Mucosa of rectum (tissue), 2 donors: ENCODE measurements at regions not wholly inside any gene's neighbourhood (a gene's known extent, or its start where the extent isn't known, plus 50 kb on each side); places are given as distances from the start of the nearest gene placed in this dataset.
"Not testable (repeated sequence)": the region's sequence is repeated elsewhere in the genome, so short reads cannot be mapped to it uniquely, and the experiment has no call there.

ENCODE experiments used
- H3K27ac ChIP-seq, 2 donors: one replicate each; pipeline ENCODE4 v1.7.0; 2013; ENCODE audit warnings: inconsistent platforms in 2 of 2, low read depth in 2 of 2, low read length in 2 of 2
- H3K27me3 ChIP-seq, 2 donors: one replicate each; pipeline ENCODE4 v1.7.0; 2013; ENCODE audit warnings: low read length in 2 of 2; ENCODE audit not compliant: control insufficient read depth in 2 of 2, insufficient read depth in 2 of 2
- H3K36me3 ChIP-seq, 2 donors: one replicate each; pipeline ENCODE4 v1.7.0; 2013; ENCODE audit warnings: low read length in 2 of 2; ENCODE audit not compliant: control insufficient read depth in 2 of 2, insufficient read depth in 2 of 2
- H3K4me1 ChIP-seq, 2 donors: one replicate each; pipeline ENCODE4 v1.7.0; 2013; ENCODE audit warnings: low read length in 2 of 2, mild to moderate bottlenecking in 1 of 2; ENCODE audit not compliant: control insufficient read depth in 2 of 2, insufficient read depth in 2 of 2
- H3K4me3 ChIP-seq, 2 donors: one replicate each; pipeline ENCODE4 v1.7.0; 2013; ENCODE audit warnings: low read length in 2 of 2
- H3K9ac ChIP-seq, 2 donors: one replicate each; pipeline ENCODE4 v1.7.0; 2013; ENCODE audit warnings: low read length in 2 of 2, low read depth in 1 of 2, mild to moderate bottlenecking in 1 of 2
- H3K9me3 ChIP-seq, 2 donors: one replicate each; pipeline ENCODE4 v1.7.0; 2013; ENCODE audit warnings: low read length in 2 of 2; ENCODE audit not compliant: control insufficient read depth in 2 of 2
- donor health status: healthy.
- donor health status: Normal muscosa, but diverticular disease.

DNA sequence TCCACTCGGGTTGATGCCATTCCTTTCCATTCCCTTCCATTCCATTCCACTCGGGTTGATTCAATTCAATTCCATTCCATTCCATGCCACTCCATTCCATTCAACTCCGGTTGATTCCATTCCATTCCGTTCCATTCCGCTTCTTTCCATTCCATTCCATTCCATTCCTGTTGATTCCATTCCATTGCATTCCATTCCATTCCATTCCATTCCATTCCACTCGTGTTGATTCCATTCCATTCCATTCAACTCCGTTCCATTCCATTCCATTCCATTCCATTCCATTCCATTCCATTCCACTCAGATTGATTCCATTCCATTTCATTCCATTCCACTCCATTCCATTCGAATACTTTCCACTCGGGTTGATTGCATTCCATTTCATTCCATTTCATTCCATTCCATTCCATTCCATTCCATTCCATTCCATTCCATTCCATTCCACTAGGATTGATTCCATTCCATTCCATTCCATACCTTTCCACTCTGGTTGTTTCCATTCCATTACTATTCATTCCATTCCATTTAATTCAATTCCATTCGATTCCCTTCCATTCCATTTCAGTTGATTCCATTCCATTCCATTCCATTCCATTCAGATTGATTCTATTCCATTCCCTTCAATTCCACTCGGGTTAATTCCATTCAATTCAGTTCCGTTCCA lies 1141.8 kb downstream of the RPIA start:
- H3K9me3 ChIP-seq: peaks cover 10 to 44% of the 10 kb centered on the region in 2 donors
- H3K9ac ChIP-seq: no peak overlapping the region
- H3K4me1 ChIP-seq: no peaks in the 10 kb centered on the region
- H3K36me3 ChIP-seq: no peaks in the 10 kb centered on the region
- H3K4me3 ChIP-seq: no peak overlapping the region
- H3K27me3 ChIP-seq: no peaks in the 10 kb centered on the region
- no peak overlapping the region for H3K27ac ChIP-seq

GRCh38 chr2:89833780-89834117 lies 1142.3 kb downstream of the RPIA start:
- Histone ChIP-seq H3K4me1 (no peaks in the 10 kb centered on the region), H3K36me3 (no peaks in the 10 kb centered on the region), H3K4me3 (no peak overlapping the region), H3K27ac (no peak overlapping the region), H3K9me3 (peaks cover 15 to 49% of the 10 kb centered on the region in 2 donors), H3K27me3 (no peaks in the 10 kb centered on the region), H3K9ac (no peak overlapping the region)

DNA sequence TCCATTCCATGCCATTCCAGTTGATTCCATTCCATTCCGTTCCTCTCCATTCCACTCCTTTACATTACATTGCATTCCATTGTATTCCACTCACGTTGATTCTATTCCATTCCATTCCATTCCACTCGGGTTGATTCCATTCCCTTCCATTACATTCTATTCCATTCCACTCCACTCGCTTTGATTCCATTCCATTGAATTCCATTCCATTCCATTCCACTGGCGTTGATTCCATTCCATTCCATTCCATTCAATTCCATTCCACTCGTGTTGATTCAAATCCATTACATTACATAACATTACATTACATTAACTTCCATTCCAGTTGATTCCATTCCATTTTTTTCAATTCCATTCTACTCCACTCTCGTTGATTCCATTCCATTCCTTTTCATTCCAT lies 1142.8 kb downstream of the RPIA start:
- H3K27ac ChIP-seq: no peak overlapping the region
- H3K9me3 ChIP-seq: peaks cover 20 to 53% of the 10 kb centered on the region in 2 donors
- H3K9ac ChIP-seq: no peak overlapping the region
- H3K4me1 ChIP-seq: no peaks in the 10 kb centered on the region
- no peaks in the 10 kb centered on the region for H3K27me3 ChIP-seq
- H3K4me3 ChIP-seq: no peak overlapping the region
- no peaks in the 10 kb centered on the region for H3K36me3 ChIP-seq

- not testable (repeated sequence) for H3K36me3 ChIP-seq, H3K4me1 ChIP-seq, H3K4me3 ChIP-seq, H3K9ac ChIP-seq, H3K27me3 ChIP-seq, H3K27ac ChIP-seq
- H3K9me3 ChIP-seq: peaks cover 24 to 37% of the 10 kb centered on the region in 2 donors
Observed at GRCh38 chr2:89836326-89836725, 1144.9 kb downstream of the RPIA start.

GRCh38 chr2:89837962-89838625 lies 1146.6 kb downstream of the RPIA start:
- Histone ChIP-seq H3K9ac (no peak overlapping the region), H3K4me3 (no peak overlapping the region), H3K9me3 (peaks cover 24 to 29% of the 10 kb centered on the region in 2 donors), H3K27me3 (no peaks in the 10 kb centered on the region), H3K4me1 (no peaks in the 10 kb centered on the region), H3K36me3 (no peaks in the 10 kb centered on the region), H3K27ac (no peak overlapping the region)

DNA sequence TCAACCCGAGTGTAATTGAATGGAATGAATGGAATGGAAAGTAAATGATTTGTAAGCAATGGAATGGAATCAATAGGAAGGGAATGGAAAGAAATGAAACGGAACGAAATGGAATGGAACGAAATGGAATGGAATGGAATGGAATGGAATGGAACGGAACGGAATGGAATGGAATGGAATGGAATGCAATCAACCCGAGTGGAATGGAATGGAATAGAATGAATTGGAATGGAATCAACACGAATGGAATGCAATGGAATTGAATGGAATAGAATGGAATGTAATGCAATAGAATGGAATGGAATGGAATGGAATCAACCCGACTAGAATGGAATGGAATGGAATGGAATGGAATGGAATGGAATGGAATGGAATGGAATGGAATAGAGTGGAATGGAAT lies 1148.7 kb downstream of the RPIA start:
- H3K27ac ChIP-seq, H3K4me3 ChIP-seq, H3K4me1 ChIP-seq, H3K9ac ChIP-seq, H3K36me3 ChIP-seq, H3K27me3 ChIP-seq: not testable (repeated sequence)
- H3K9me3 ChIP-seq: peaks cover 24 to 29% of the 10 kb centered on the region in 2 donors

GRCh38 chr2:89840781-89841475 lies 1149.5 kb downstream of the RPIA start:
- H3K36me3 ChIP-seq, H3K4me3 ChIP-seq, H3K9ac ChIP-seq, H3K4me1 ChIP-seq, H3K27ac ChIP-seq, H3K27me3 ChIP-seq: not testable (repeated sequence)
- H3K9me3 ChIP-seq: peaks cover 24 to 29% of the 10 kb centered on the region in 2 donors

GRCh38 chr2:89841476-89841840 lies 1150.0 kb downstream of the RPIA start:
- no peak overlapping the region for H3K27ac ChIP-seq
- no peaks in the 10 kb centered on the region for H3K4me1 ChIP-seq
- no peaks in the 10 kb centered on the region for H3K27me3 ChIP-seq
- H3K9ac ChIP-seq: no peak overlapping the region
- no peak overlapping the region for H3K4me3 ChIP-seq
- H3K9me3 ChIP-seq: peaks cover 24% of the 10 kb centered on the region in 2 donors
- no peaks in the 10 kb centered on the region for H3K36me3 ChIP-seq

GRCh38 chr2:89842180-89842908 lies 1150.9 kb downstream of the RPIA start:
- no peak overlapping the region for H3K27ac ChIP-seq
- H3K9me3 ChIP-seq: peaks cover 17 to 24% of the 10 kb centered on the region in 2 donors
- no peaks in the 10 kb centered on the region for H3K36me3 ChIP-seq
- no peak overlapping the region for H3K4me3 ChIP-seq
- no peak overlapping the region for H3K9ac ChIP-seq
- H3K27me3 ChIP-seq: no peaks in the 10 kb centered on the region
- H3K4me1 ChIP-seq: no peaks in the 10 kb centered on the region
